ENCODE measurements at regions not wholly inside any gene's neighbourhood (a gene's known extent, or its start where the extent isn't known, plus 50 kb on each side); places are given as distances from the start of the nearest gene placed in this dataset.

DNA sequence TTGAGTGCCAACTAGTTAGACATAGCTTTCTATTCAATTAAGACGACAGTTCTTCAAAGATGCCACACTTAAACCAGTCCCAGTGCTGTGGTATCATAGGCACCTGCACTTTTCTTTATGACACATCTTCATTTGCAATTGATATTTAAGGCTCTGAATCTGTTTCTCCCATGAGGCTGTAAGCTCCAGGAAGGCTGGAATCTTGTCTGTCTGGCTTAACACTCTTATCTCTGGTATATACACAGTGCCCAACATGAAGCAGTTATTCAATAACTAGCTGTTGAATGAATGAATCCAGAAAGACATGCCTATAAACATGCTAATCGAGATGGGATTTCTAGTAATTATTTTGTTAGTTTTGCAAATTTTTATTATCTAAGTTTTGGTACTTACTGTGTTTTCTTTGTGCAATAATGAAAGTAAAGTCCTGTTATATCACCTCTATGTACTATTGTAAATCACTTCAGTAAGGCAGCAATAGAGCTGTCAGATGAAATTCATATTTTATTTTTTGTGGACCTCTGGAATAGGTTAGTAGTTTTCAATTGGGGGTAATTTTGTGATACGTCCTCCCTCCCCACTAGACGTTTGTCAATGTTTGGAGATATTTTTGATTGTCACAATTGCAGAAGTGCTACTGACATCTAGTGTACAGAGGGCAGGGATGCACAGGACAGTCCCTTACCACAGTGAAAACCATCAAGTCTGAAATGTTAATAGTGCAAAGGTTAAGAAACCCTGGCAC is 51.3 kb upstream of the STEAP4 start:
- no peak for TF ChIP-seq CTCF (IDR thresholded peaks at IDR 0.05; ENCODE audit: partially characterized antibody, unreplicated experiment)
- Mint-ChIP-seq H3K4me1 (ENCODE audit: low read depth, unreplicated experiment) (no peaks in the 10 kb centered on the region), H3K4me3 (ENCODE audit: unreplicated experiment) (no peak overlapping the region), H3K9me3 (ENCODE audit: unreplicated experiment) (no peaks in the 10 kb centered on the region), H3K27ac (ENCODE audit: unreplicated experiment) (no peak overlapping the region), H3K36me3 (ENCODE audit: unreplicated experiment) (no peaks in the 10 kb centered on the region), H3K27me3 (ENCODE audit: unreplicated experiment) (no peaks in the 10 kb centered on the region)
- no peak for DNase-seq

DNA sequence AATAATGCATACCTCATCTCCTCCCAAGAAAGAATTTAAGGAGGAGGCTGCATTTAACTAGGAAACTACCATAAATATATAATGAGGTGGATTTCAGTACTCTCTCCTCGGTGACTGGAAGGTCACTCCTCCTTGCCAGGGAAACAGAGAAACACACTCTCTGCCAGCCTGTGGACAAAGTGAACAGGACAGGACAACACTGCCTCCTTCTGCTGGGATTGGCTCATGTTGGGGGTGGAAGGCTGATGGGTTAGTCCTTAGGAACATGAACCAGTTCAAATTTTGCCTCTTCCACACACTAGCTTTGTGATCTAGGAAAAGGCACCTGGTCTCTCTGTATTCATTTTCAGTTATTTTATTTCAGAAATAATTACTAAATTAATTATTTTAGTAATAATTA is 50.6 kb upstream of the STEAP4 start:
- Mint-ChIP-seq H3K27ac (ENCODE audit: unreplicated experiment) (no peak overlapping the region), H3K36me3 (ENCODE audit: unreplicated experiment) (no peaks in the 10 kb centered on the region), H3K27me3 (ENCODE audit: unreplicated experiment) (no peaks in the 10 kb centered on the region), H3K9me3 (ENCODE audit: unreplicated experiment) (no peaks in the 10 kb centered on the region), H3K4me1 (ENCODE audit: low read depth, unreplicated experiment) (no peaks in the 10 kb centered on the region), H3K4me3 (ENCODE audit: unreplicated experiment) (no peak overlapping the region)
- TF ChIP-seq CTCF (IDR thresholded peaks at IDR 0.05; ENCODE audit: partially characterized antibody, unreplicated experiment) = no peak
- DNase-seq = no peak
